GM11168 (cell line): ENCODE measurements at regions not wholly inside any gene's neighbourhood (a gene's known extent, or its start where the extent isn't known, plus 50 kb on each side); places are given as distances from the start of the nearest gene placed in this dataset.
"Not testable (repeated sequence)": the region's sequence is repeated elsewhere in the genome, so short reads cannot be mapped to it uniquely, and the experiment has no call there.

Source experiments
- in situ Hi-C: fragments of 300-500 bp; cut with MboI; formaldehyde crosslinking; loops from one replicate; pipeline ENCODE4 v1.12.0; 2022; ENCODE audit warnings: low sequenced_read_pairs; ENCODE audit not compliant: unreplicated experiment

- in situ Hi-C loops: no loop called here
Observed at GRCh38 chr12:74401966-74402365, 135.7 kb upstream of the ATXN7L3B start.

GRCh38 chr12:74403221-74403470 lies 134.5 kb upstream of the ATXN7L3B start:
- in situ Hi-C loops: not testable (repeated sequence)

- in situ Hi-C loops: no loop called here
Observed at GRCh38 chr12:74408601-74409166, 129.0 kb upstream of the ATXN7L3B start.

- in situ Hi-C loops: no loop called here
Observed at GRCh38 chr12:74412606-74413230, 124.9 kb upstream of the ATXN7L3B start.

- in situ Hi-C loops: no loop called here
Observed at GRCh38 chr12:74415633-74416032, 122.0 kb upstream of the ATXN7L3B start.

- in situ Hi-C loops: no loop called here
Observed at GRCh38 chr12:74418573-74418972, 119.1 kb upstream of the ATXN7L3B start.

GRCh38 chr12:74424778-74425177 lies 112.9 kb upstream of the ATXN7L3B start:
- in situ Hi-C loops: no loop called here

GRCh38 chr12:74426091-74426490 lies 111.5 kb upstream of the ATXN7L3B start:
- in situ Hi-C loops: no loop called here

GRCh38 chr12:74429535-74429934 lies 108.1 kb upstream of the ATXN7L3B start:
- in situ Hi-C loops: no loop called here

- in situ Hi-C loops: no loop called here
Observed at GRCh38 chr12:74431801-74432200, 105.8 kb upstream of the ATXN7L3B start.

GRCh38 chr12:74440469-74440868 lies 97.2 kb upstream of the ATXN7L3B start:
- in situ Hi-C loops: no loop called here

GRCh38 chr12:74441872-74442271 lies 95.8 kb upstream of the ATXN7L3B start:
- in situ Hi-C loops: no loop called here

- in situ Hi-C loops: no loop called here
Observed at GRCh38 chr12:74446466-74446865, 91.2 kb upstream of the ATXN7L3B start.

GRCh38 chr12:74449872-74450271 lies 87.8 kb upstream of the ATXN7L3B start:
- in situ Hi-C loops: no loop called here

GRCh38 chr12:74454109-74454508 lies 83.5 kb upstream of the ATXN7L3B start:
- in situ Hi-C loops: no loop called here

GRCh38 chr12:74455429-74455828 lies 82.2 kb upstream of the ATXN7L3B start:
- in situ Hi-C loops: no loop called here

- in situ Hi-C loops: no loop called here
Observed at GRCh38 chr12:74456431-74456830, 81.2 kb upstream of the ATXN7L3B start.

GRCh38 chr12:74468401-74468800 lies 69.2 kb upstream of the ATXN7L3B start:
- in situ Hi-C loops: no loop called here

- in situ Hi-C loops: no loop called here
Observed at GRCh38 chr12:74476234-74476633, 61.4 kb upstream of the ATXN7L3B start.

GRCh38 chr12:74481078-74481477 lies 56.6 kb upstream of the ATXN7L3B start:
- in situ Hi-C loops: loop anchor here (10.0 kb wide), 1 partner anchor 54 kb away; the partner anchor contains the start of gene ATXN7L3B

- in situ Hi-C loops: loop anchor here (10.0 kb wide), 1 partner anchor 53 kb away; the partner anchor contains the start of gene ATXN7L3B
Observed at GRCh38 chr12:74482115-74482514, 55.5 kb upstream of the ATXN7L3B start.

GRCh38 chr12:74483057-74483456 lies 54.6 kb upstream of the ATXN7L3B start:
- in situ Hi-C loops: loop anchor here (10.0 kb wide), 1 partner anchor 52 kb away; the partner anchor contains the start of gene ATXN7L3B
